HL-60 (cell line): ENCODE measurements at regions not wholly inside any gene's neighbourhood (a gene's known extent, or its start where the extent isn't known, plus 50 kb on each side); places are given as distances from the start of the nearest gene placed in this dataset.

Source experiments
- DNase-seq, 2 experiments: peaks; one replicate each; pipeline ENCODE4 v3.0.0-alpha.2; 2010 to 2020; ENCODE audit warnings: low read depth in 1 of 2, low spot score in 1 of 2
- H3K27ac ChIP-seq: fragments of 250-450 bp; sonication (Bioruptor Pico); replicated peaks from 2 replicates; pipeline ENCODE4 v1.5.1; 2020; ENCODE audit warnings: mild to moderate bottlenecking, moderate library complexity
- H3K27me3 ChIP-seq: fragments of 250-450 bp; sonication (Bioruptor Pico); 2 replicates; pipeline ENCODE4 v1.5.1; 2021; ENCODE audit warnings: mild to moderate bottlenecking, moderate library complexity; ENCODE audit not compliant: insufficient read depth, poor library complexity, severe bottlenecking
- H3K4me3 ChIP-seq: replicated peaks from 2 replicates; pipeline ENCODE4 v1.5.1; 2011; ENCODE audit warnings: mild to moderate bottlenecking, control low read depth, low read length; ENCODE audit not compliant: insufficient read depth
- CTCF ChIP-seq: IDR thresholded peaks from one replicate; pipeline ENCODE4 v1.5.1; 2011; ENCODE audit warnings: low read length, control low read depth, inconsistent platforms; ENCODE audit not compliant: insufficient read depth
- GABPA ChIP-seq: IDR thresholded peaks from 2 replicates; pipeline ENCODE4 v1.6.1; 2012; ENCODE audit warnings: low read depth
- POLR2AphosphoS5 ChIP-seq: IDR thresholded peaks from 2 replicates; pipeline ENCODE4 v1.6.1; 2012; ENCODE audit warnings: low read depth
- REST ChIP-seq: IDR thresholded peaks from 2 replicates; pipeline ENCODE4 v1.6.1; 2012; ENCODE audit warnings: low read depth; ENCODE audit not compliant: insufficient replicate concordance
- SPI1 ChIP-seq: IDR thresholded peaks from 2 replicates; pipeline ENCODE4 v1.6.1; 2012; ENCODE audit warnings: low read depth, mild to moderate bottlenecking, borderline replicate concordance

- Histone ChIP-seq H3K27me3 (no peaks in the 10 kb centered on the region), H3K27ac (no peak overlapping the region), H3K4me3 (no peak overlapping the region)
- DNase-seq: no peak
- TF ChIP-seq POLR2AphosphoS5 (no peak), GABPA (no peak), SPI1 (no peak), REST (no peak), CTCF (no peak)
Observed at GRCh38 chr13:63025741-63026140, 1610.1 kb upstream of the PCDH20 start.

- no peak overlapping the region for H3K4me3 ChIP-seq
- DNase-seq: no peak
- H3K27ac ChIP-seq: no peak overlapping the region
- H3K27me3 ChIP-seq: no peaks in the 10 kb centered on the region
- TF ChIP-seq GABPA: no peak
- no peak for TF ChIP-seq REST
- TF ChIP-seq POLR2AphosphoS5: no peak
- no peak for TF ChIP-seq CTCF
- TF ChIP-seq SPI1: no peak
Observed at GRCh38 chr13:63024458-63024857, 1608.8 kb upstream of the PCDH20 start.

GRCh38 chr13:63011996-63012395, 1596.3 kb upstream of the PCDH20 start:
- Histone ChIP-seq H3K27me3 (no peaks in the 10 kb centered on the region), H3K4me3 (no peak overlapping the region), H3K27ac (no peak overlapping the region)
- no peak for TF ChIP-seq POLR2AphosphoS5
- no peak for TF ChIP-seq GABPA
- TF ChIP-seq SPI1: no peak
- TF ChIP-seq REST: no peak
- no peak for TF ChIP-seq CTCF
- no peak for DNase-seq
